ENCODE measurements at regions not wholly inside any gene's neighbourhood (a gene's known extent, or its start where the extent isn't known, plus 50 kb on each side); places are given as distances from the start of the nearest gene placed in this dataset.

- no peaks in the 10 kb centered on the region for H3K36me3 Mint-ChIP-seq (ENCODE audit: unreplicated experiment)
- peaks cover 9% of the 10 kb centered on the region for H3K4me1 Mint-ChIP-seq (ENCODE audit: unreplicated experiment)
- DNase-seq (ENCODE audit: extremely low spot score, unreplicated experiment) = no peak
- peaks cover 3% of the 10 kb centered on the region for H3K27me3 Mint-ChIP-seq (ENCODE audit: unreplicated experiment)
- no peak overlapping the region for H3K27ac Mint-ChIP-seq (ENCODE audit: unreplicated experiment)
- no peak overlapping the region for H3K4me3 Mint-ChIP-seq (ENCODE audit: unreplicated experiment)
- TF ChIP-seq, protein P1, sequence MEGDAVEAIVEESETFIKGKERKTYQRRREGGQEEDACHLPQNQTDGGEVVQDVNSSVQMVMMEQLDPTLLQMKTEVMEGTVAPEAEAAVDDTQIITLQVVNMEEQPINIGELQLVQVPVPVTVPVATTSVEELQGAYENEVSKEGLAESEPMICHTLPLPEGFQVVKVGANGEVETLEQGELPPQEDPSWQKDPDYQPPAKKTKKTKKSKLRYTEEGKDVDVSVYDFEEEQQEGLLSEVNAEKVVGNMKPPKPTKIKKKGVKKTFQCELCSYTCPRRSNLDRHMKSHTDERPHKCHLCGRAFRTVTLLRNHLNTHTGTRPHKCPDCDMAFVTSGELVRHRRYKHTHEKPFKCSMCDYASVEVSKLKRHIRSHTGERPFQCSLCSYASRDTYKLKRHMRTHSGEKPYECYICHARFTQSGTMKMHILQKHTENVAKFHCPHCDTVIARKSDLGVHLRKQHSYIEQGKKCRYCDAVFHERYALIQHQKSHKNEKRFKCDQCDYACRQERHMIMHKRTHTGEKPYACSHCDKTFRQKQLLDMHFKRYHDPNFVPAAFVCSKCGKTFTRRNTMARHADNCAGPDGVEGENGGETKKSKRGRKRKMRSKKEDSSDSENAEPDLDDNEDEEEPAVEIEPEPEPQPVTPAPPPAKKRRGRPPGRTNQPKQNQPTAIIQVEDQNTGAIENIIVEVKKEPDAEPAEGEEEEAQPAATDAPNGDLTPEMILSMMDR (IDR thresholded peaks at IDR 0.05) = no peak
- H3K9me3 Mint-ChIP-seq (ENCODE audit: unreplicated experiment) = no peaks in the 10 kb centered on the region
Observed at GRCh38 chr2:166572937-166573336, 78.9 kb upstream of the SCN7A start.

DNA sequence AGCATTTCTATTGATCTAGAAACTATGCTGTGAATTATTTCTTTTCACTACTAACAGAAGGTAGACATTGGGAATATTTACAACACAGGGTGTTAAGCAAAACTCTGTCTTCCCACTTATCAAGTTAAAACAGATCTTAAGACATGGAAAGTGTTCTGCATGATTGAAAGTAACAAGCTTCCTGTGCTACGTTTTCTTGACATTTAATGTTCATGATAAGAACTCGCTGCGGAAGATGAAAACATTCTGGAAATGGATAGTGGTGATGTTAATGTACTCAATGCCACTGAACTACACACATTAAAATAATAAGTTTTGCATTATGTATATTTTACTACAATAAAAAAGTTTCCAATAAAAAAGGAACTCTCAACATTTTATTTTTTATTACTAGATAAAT, 74.4 kb upstream of the SCN7A start:
- DNase-seq (ENCODE audit: extremely low spot score, unreplicated experiment) = no peak
- Mint-ChIP-seq H3K4me1 (ENCODE audit: unreplicated experiment) (peaks cover 7% of the 10 kb centered on the region), H3K36me3 (ENCODE audit: unreplicated experiment) (no peaks in the 10 kb centered on the region), H3K9me3 (ENCODE audit: unreplicated experiment) (no peaks in the 10 kb centered on the region), H3K27ac (ENCODE audit: unreplicated experiment) (no peak overlapping the region), H3K27me3 (ENCODE audit: unreplicated experiment) (no peaks in the 10 kb centered on the region), H3K4me3 (ENCODE audit: unreplicated experiment) (no peak overlapping the region)
- TF ChIP-seq, protein P1 (IDR thresholded peaks at IDR 0.05) = no peak

GRCh38 chr2:166565501-166565900, 71.5 kb upstream of the SCN7A start:
- H3K36me3 Mint-ChIP-seq (ENCODE audit: unreplicated experiment) = no peaks in the 10 kb centered on the region
- H3K27me3 Mint-ChIP-seq (ENCODE audit: unreplicated experiment) = no peaks in the 10 kb centered on the region
- TF ChIP-seq, protein P1 (IDR thresholded peaks at IDR 0.05) = no peak
- H3K27ac Mint-ChIP-seq (ENCODE audit: unreplicated experiment) = no peak overlapping the region
- H3K9me3 Mint-ChIP-seq (ENCODE audit: unreplicated experiment) = no peaks in the 10 kb centered on the region
- no peak overlapping the region for H3K4me3 Mint-ChIP-seq (ENCODE audit: unreplicated experiment)
- no peak for DNase-seq (ENCODE audit: extremely low spot score, unreplicated experiment)
- no peaks in the 10 kb centered on the region for H3K4me1 Mint-ChIP-seq (ENCODE audit: unreplicated experiment)

DNA sequence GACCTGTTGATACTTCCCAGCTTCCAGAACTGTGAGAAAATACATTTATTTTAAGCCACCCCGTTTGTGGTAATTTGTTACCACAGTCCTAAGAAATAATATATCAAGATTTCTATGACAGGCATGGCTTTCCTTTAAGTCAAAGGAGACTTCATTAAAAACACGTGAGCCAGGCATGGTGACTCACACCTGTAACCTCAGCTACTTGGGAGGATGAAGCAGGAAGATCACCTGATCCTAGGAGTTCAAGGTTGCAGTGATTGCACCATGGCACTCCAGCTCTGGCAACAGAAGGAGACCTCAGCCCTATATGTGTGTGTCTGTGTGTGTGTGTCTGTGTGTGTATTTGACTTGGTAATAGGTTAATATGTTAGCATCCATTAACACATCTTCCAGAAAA, 69.8 kb upstream of the SCN7A start:
- TF ChIP-seq, protein P1 (IDR thresholded peaks at IDR 0.05) = no peak
- no peaks in the 10 kb centered on the region for H3K36me3 Mint-ChIP-seq (ENCODE audit: unreplicated experiment)
- H3K9me3 Mint-ChIP-seq (ENCODE audit: unreplicated experiment) = no peaks in the 10 kb centered on the region
- no peak for DNase-seq (ENCODE audit: extremely low spot score, unreplicated experiment)
- no peaks in the 10 kb centered on the region for H3K27me3 Mint-ChIP-seq (ENCODE audit: unreplicated experiment)
- H3K4me1 Mint-ChIP-seq (ENCODE audit: unreplicated experiment) = no peaks in the 10 kb centered on the region
- H3K27ac Mint-ChIP-seq (ENCODE audit: unreplicated experiment) = no peak overlapping the region
- H3K4me3 Mint-ChIP-seq (ENCODE audit: unreplicated experiment) = no peak overlapping the region

GRCh38 chr2:166560022-166560421, 66.0 kb upstream of the SCN7A start:
- no peaks in the 10 kb centered on the region for H3K4me1 Mint-ChIP-seq (ENCODE audit: unreplicated experiment)
- H3K9me3 Mint-ChIP-seq (ENCODE audit: unreplicated experiment) = no peaks in the 10 kb centered on the region
- no peaks in the 10 kb centered on the region for H3K27me3 Mint-ChIP-seq (ENCODE audit: unreplicated experiment)
- no peak for DNase-seq (ENCODE audit: extremely low spot score, unreplicated experiment)
- H3K4me3 Mint-ChIP-seq (ENCODE audit: unreplicated experiment) = no peak overlapping the region
- no peaks in the 10 kb centered on the region for H3K36me3 Mint-ChIP-seq (ENCODE audit: unreplicated experiment)
- TF ChIP-seq, protein P1 (IDR thresholded peaks at IDR 0.05) = no peak
- no peak overlapping the region for H3K27ac Mint-ChIP-seq (ENCODE audit: unreplicated experiment)
